Loucy (cell line): ENCODE measurements at regions not wholly inside any gene's neighbourhood (a gene's known extent, or its start where the extent isn't known, plus 50 kb on each side); places are given as distances from the start of the nearest gene placed in this dataset.
"Not testable (repeated sequence)": the region's sequence is repeated elsewhere in the genome, so short reads cannot be mapped to it uniquely, and the experiment has no call there.

Experiments
- H2AFZ ChIP-seq: fragments of 200-600 bp; sonication (generic); 2 replicates; pipeline ENCODE4 v1.6.0; 2016; ENCODE audit warnings: antibody characterized with exemption, mild to moderate bottlenecking, low read length, moderate library complexity
- H3F3A ChIP-seq: fragments of 200-600 bp; 2 replicates; pipeline ENCODE4 v1.6.0; 2016; ENCODE audit warnings: antibody characterized with exemption, low read depth, mild to moderate bottlenecking
- H3K27me3 ChIP-seq: fragments of 200-600 bp; sonication (generic); 2 replicates; pipeline ENCODE4 v1.6.1; 2014; ENCODE audit warnings: low read length, mild to moderate bottlenecking; ENCODE audit not compliant: insufficient read depth, poor library complexity, severe bottlenecking
- H3K36me3 ChIP-seq: fragments of 200-600 bp; sonication (generic); 2 replicates; pipeline ENCODE4 v1.6.1; 2016; ENCODE audit warnings: low read length; ENCODE audit not compliant: insufficient read depth
- H3K4me1 ChIP-seq: fragments of 200-600 bp; sonication (generic); 2 replicates; pipeline ENCODE4 v1.5.1; 2014; ENCODE audit warnings: low read length, mild to moderate bottlenecking; ENCODE audit not compliant: insufficient read depth, poor library complexity, severe bottlenecking
- H3K4me2 ChIP-seq: fragments of 200-600 bp; sonication (generic); 2 replicates; pipeline ENCODE4 v1.6.0; 2014; ENCODE audit warnings: antibody characterized with exemption, low read length, low read depth, mild to moderate bottlenecking; ENCODE audit not compliant: poor library complexity, severe bottlenecking
- H3K4me3 ChIP-seq: fragments of 200-600 bp; sonication (generic); 2 replicates; pipeline ENCODE4 v1.5.1; 2014; ENCODE audit warnings: low read length, mild to moderate bottlenecking, mixed read lengths; ENCODE audit not compliant: poor library complexity, severe bottlenecking
- H3K79me2 ChIP-seq: fragments of 200-600 bp; sonication (generic); 2 replicates; pipeline ENCODE4 v1.6.1; 2014; ENCODE audit warnings: low read length; ENCODE audit not compliant: insufficient read depth
- H3K9ac ChIP-seq: fragments of 200-600 bp; sonication (generic); 2 replicates; pipeline ENCODE4 v1.6.0; 2014; ENCODE audit warnings: mild to moderate bottlenecking, low read depth, low read length, moderate library complexity; ENCODE audit not compliant: poor library complexity, severe bottlenecking
- H3K9me2 ChIP-seq: fragments of 200-600 bp; sonication (generic); replicated peaks from 2 replicates; pipeline ENCODE4 v1.6.1; 2016; ENCODE audit warnings: low read depth, low read length, mixed read lengths
- H3K9me3 ChIP-seq: fragments of 200-600 bp; sonication (generic); 2 replicates; pipeline ENCODE4 v1.6.1; 2014; ENCODE audit warnings: mild to moderate bottlenecking, antibody characterized with exemption, low read length, low read depth; ENCODE audit not compliant: insufficient read depth
- H4K20me1 ChIP-seq: fragments of 200-600 bp; sonication (generic); 2 replicates; pipeline ENCODE4 v1.6.0; 2014; ENCODE audit warnings: antibody characterized with exemption, low read length, mild to moderate bottlenecking; ENCODE audit not compliant: insufficient read depth, poor library complexity, severe bottlenecking
- EZH2phosphoT487 ChIP-seq: fragments of 200-600 bp; IDR thresholded peaks from 2 replicates; pipeline ENCODE4 v1.6.1; 2018; ENCODE audit warnings: antibody characterized with exemption, mild to moderate bottlenecking, moderate library complexity, borderline replicate concordance
- TF ChIP-seq, protein P1 (sequence below): fragments of 200-600 bp; sonication (generic); conservative IDR thresholded peaks from 2 replicates; pipeline ENCODE4 v1.5.1; 2014; ENCODE audit warnings: mild to moderate bottlenecking, antibody characterized with exemption, low read length

DNA sequence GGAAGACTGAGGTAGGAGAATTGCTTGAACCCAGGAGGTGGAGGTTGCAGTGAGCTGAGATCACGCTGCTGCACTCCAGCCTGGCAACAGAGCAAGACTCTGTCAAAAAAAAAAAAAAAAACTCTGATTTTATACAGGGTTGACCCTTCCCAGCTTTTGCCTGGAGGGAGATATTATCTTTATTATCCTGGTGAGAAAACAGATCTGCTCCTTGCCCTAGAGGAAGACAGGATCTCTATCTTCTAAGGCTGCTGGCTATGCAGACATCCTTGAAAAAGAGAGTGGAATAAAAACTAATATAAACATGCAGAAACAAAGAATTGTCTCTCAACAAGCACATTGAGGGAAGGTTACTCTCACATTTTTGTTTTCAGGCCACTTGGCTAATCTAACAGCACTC, 1503.4 kb upstream of the WWC1 start:
- no peaks in the 10 kb centered on the region for H3F3A ChIP-seq
- H3K79me2 ChIP-seq: no peaks in the 10 kb centered on the region
- H3K9me2 ChIP-seq: no peaks in the 10 kb centered on the region
- no peaks in the 10 kb centered on the region for H3K9me3 ChIP-seq
- no peaks in the 10 kb centered on the region for H4K20me1 ChIP-seq
- TF ChIP-seq, protein P1, sequence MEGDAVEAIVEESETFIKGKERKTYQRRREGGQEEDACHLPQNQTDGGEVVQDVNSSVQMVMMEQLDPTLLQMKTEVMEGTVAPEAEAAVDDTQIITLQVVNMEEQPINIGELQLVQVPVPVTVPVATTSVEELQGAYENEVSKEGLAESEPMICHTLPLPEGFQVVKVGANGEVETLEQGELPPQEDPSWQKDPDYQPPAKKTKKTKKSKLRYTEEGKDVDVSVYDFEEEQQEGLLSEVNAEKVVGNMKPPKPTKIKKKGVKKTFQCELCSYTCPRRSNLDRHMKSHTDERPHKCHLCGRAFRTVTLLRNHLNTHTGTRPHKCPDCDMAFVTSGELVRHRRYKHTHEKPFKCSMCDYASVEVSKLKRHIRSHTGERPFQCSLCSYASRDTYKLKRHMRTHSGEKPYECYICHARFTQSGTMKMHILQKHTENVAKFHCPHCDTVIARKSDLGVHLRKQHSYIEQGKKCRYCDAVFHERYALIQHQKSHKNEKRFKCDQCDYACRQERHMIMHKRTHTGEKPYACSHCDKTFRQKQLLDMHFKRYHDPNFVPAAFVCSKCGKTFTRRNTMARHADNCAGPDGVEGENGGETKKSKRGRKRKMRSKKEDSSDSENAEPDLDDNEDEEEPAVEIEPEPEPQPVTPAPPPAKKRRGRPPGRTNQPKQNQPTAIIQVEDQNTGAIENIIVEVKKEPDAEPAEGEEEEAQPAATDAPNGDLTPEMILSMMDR: no peak
- no peak for TF ChIP-seq EZH2phosphoT487
- H2AFZ ChIP-seq: no peak overlapping the region
- no peak overlapping the region for H3K4me2 ChIP-seq
- H3K9ac ChIP-seq: no peak overlapping the region
- H3K27me3 ChIP-seq: no peaks in the 10 kb centered on the region
- H3K4me3 ChIP-seq: no peak overlapping the region
- H3K4me1 ChIP-seq: no peaks in the 10 kb centered on the region
- H3K36me3 ChIP-seq: no peaks in the 10 kb centered on the region

DNA sequence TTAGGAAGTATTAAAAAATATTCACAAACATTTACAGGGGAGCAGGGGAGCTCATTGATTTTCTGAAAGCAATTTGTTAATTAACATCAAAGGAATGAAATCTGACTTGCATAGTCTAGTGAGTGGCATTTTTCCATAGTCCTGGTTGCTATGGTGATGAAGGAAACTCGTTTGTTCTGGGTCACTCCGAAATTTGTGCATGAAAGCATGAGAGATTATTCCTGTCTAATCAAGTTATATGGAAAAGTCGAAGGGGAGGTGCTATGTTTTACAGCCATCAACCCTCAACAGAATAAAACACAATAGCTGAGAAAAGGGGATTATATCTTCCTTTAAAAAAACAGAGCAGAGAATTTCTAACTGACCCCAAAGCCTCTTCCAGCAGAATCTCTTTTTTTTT, 1495.7 kb upstream of the WWC1 start:
- TF ChIP-seq EZH2phosphoT487: no peak
- TF ChIP-seq, protein P1: no peak
- Histone ChIP-seq H4K20me1 (no peaks in the 10 kb centered on the region), H3K79me2 (no peaks in the 10 kb centered on the region), H3K36me3 (no peaks in the 10 kb centered on the region), H3K4me2 (no peak overlapping the region), H3K9ac (no peak overlapping the region), H3K27me3 (no peaks in the 10 kb centered on the region), H3K4me3 (no peak overlapping the region), H3K9me3 (no peaks in the 10 kb centered on the region), H2AFZ (no peak overlapping the region), H3F3A (no peaks in the 10 kb centered on the region), H3K4me1 (no peaks in the 10 kb centered on the region), H3K9me2 (no peaks in the 10 kb centered on the region)

DNA sequence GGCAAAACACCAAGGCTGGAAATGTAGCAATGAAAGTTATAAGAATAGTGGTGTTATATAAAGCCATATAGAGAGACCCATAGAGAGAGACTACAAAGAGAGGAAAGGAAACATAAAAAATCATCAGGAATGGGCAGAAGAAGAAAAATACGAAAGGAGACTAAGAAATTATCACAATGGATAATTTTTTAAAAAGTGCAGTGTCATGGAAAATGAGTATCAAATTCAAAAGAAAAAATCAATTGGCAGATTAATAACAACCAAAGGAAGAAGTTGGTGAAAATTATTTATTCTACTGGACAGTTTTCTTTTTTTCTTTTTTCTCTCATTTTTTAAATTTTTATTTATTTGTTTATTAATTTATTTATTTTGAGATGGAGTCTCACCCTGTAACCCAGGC, 1488.4 kb upstream of the WWC1 start:
- Histone ChIP-seq H3K79me2 (no peaks in the 10 kb centered on the region), H3F3A (no peaks in the 10 kb centered on the region), H3K4me2 (no peak overlapping the region), H3K27me3 (no peaks in the 10 kb centered on the region), H4K20me1 (no peaks in the 10 kb centered on the region), H3K4me3 (no peak overlapping the region), H3K9me2 (no peaks in the 10 kb centered on the region), H3K36me3 (no peaks in the 10 kb centered on the region), H3K9ac (no peak overlapping the region), H3K4me1 (no peaks in the 10 kb centered on the region), H2AFZ (no peak overlapping the region), H3K9me3 (no peaks in the 10 kb centered on the region)
- TF ChIP-seq, protein P1: no peak

DNA sequence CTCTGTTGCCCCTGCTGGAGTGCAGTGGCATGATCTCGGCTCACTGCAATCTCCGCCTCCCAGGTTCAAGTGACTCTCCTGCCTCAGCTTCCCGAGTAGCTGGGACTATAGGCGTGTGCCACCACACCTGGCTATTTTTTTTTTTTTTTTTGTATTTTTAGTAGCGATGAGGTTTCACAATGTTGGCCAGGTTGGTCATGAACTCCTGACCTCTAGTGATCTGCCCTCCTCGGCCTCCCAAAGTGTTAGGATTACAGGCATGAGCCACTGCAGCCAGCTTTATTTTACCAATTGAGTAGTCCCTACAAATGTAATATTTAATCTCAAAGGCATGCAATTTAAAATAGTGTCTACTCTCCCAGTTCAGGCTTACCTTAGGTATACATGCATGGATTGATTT, 1487.2 kb upstream of the WWC1 start:
- not testable (repeated sequence) for H3K4me1 ChIP-seq, H3K9me3 ChIP-seq, H3K36me3 ChIP-seq, H2AFZ ChIP-seq, H4K20me1 ChIP-seq, H3K9ac ChIP-seq, H3K4me3 ChIP-seq, H3K4me2 ChIP-seq, H3K27me3 ChIP-seq, H3F3A ChIP-seq, H3K9me2 ChIP-seq, H3K79me2 ChIP-seq

DNA sequence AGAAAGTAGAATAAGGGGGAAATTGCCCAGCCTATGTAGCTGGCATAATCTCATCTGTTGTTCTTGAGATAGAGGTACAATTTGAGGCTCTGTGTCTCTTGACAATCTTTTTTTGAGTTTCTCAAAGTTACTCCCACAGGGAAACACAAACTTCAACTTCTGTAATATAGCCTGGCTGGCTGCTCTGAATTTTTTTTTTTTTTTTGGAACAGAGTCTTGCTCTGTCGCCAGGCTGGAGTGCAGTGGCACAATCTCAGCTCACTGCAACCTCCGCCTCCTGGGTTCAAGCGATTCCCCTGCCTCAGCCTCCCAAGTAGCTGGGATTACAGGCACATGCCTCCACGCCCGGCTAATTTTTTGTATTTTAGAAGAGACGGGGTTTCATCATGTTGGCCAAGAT, 1486.8 kb upstream of the WWC1 start:
- not testable (repeated sequence) for H3K27me3 ChIP-seq, H3K4me3 ChIP-seq, H2AFZ ChIP-seq, H3K4me1 ChIP-seq, H3K36me3 ChIP-seq, H3K9ac ChIP-seq, H3K4me2 ChIP-seq, H3K9me3 ChIP-seq, H3K9me2 ChIP-seq, H3K79me2 ChIP-seq, H3F3A ChIP-seq, H4K20me1 ChIP-seq
